K562 (cell line): ENCODE measurements at regions not wholly inside any gene's neighbourhood (a gene's known extent, or its start where the extent isn't known, plus 50 kb on each side); places are given as distances from the start of the nearest gene placed in this dataset.

Experiments
- ATAC-seq: fragments of 200-7000 bp; cut with Tn5 transposase; 3 replicates; pipeline ENCODE4 v1.9.1; 2020; ENCODE audit warnings: moderate library complexity
- BruUV-seq: library from RNA; stranded (reverse); fragments of 400-500 nt; replicated peaks from 2 replicates; lab custom pipeline; 2021; lab: Mats Ljungman, UMichigan
- CTCF ChIA-PET: fragments of 300-600 bp; formaldehyde crosslinking; extraction: SDS; loops from one replicate; lab custom pipeline; 2021; ENCODE audit warnings: low intra/inter-chr PET ratio; lab: Yijun Ruan, JAX
- POLR2A ChIA-PET: fragments of 300-600, 350-650 bp; sonication (Branson Sonifier 250); formaldehyde crosslinking; extraction: SDS; loops from one replicate; lab custom pipeline; 2021; ENCODE audit warnings: antibody characterized with exemption, inconsistent platforms; lab: Yijun Ruan, JAX
- DNase-seq, 4 experiments: peaks; one replicate each; pipeline versions ENCODE4 v3.0.0 to v3.0.0-alpha.2; 2011 to 2018; ENCODE audit warnings: low spot score in 3 of 4, mixed read lengths in 3 of 4; ENCODE audit errors: extremely low read depth in 1 of 4
- FAIRE-seq: peaks from 2 replicates; lab custom pipeline; 2011; peaks lifted over from hg19 to GRCh38; lab: Jason Lieb, UNC
- H2AFZ ChIP-seq: 2 replicates; pipeline ENCODE4 v1.6.0; 2011; ENCODE audit warnings: low read depth, low read length, control low read depth, inconsistent platforms
- H3K27ac ChIP-seq: fragments of 200-600 bp; 3 replicates; pipeline ENCODE4 v1.8.0; 2011; ENCODE audit warnings: low read depth, mild to moderate bottlenecking, control low read depth, inconsistent platforms, low read length, moderate library complexity, mixed read lengths; ENCODE audit errors: extremely low read depth
- H3K27me3 ChIP-seq, 2 experiments: fragments of 300-600 bp in 1 of 2; 2 replicates in 1 of 2; 3 replicates in 1 of 2; pipeline versions ENCODE4 v1.6.0 to v1.8.0; 2011; ENCODE audit warnings: inconsistent platforms in 2 of 2, low read length in 2 of 2, mild to moderate bottlenecking in 1 of 2, mixed read lengths in 1 of 2, moderate library complexity in 1 of 2; ENCODE audit not compliant: control insufficient read depth in 2 of 2, insufficient read depth in 2 of 2
- H3K36me3 ChIP-seq: fragments of 300-600 bp; 3 replicates; pipeline ENCODE4 v1.8.0; 2011; ENCODE audit warnings: mild to moderate bottlenecking, low read length, inconsistent platforms; ENCODE audit not compliant: control insufficient read depth, insufficient read depth
- H3K4me1 ChIP-seq, 2 experiments: fragments of 200-600 bp in 1 of 2; replicated peaks in 1 of 2; 2 replicates in 1 of 2; 3 replicates in 1 of 2; pipeline versions ENCODE4 v1.5.1 to v1.8.0; 2011; ENCODE audit warnings: inconsistent platforms in 2 of 2, low read length in 2 of 2, mild to moderate bottlenecking in 1 of 2, mixed read lengths in 1 of 2, moderate library complexity in 1 of 2; ENCODE audit not compliant: control insufficient read depth in 2 of 2, insufficient read depth in 2 of 2
- H3K4me2 ChIP-seq: 2 replicates; pipeline ENCODE4 v1.6.1; 2011; ENCODE audit warnings: low read length, control low read depth, inconsistent platforms, mixed read lengths; ENCODE audit not compliant: insufficient read depth
- H3K4me3 ChIP-seq: fragments of 200-600 bp; sonication (generic), shearing (Covaris generic); 2 replicates; pipeline ENCODE4 v1.5.1; 2016; ENCODE audit warnings: control low read depth, inconsistent platforms
- H3K79me2 ChIP-seq: fragments of 200-600 bp; 3 replicates; pipeline ENCODE4 v1.8.0; 2011; ENCODE audit warnings: low read length, inconsistent platforms; ENCODE audit not compliant: control insufficient read depth, insufficient read depth
- H3K9ac ChIP-seq, 2 experiments: 2 replicates each; pipeline versions ENCODE4 v1.6.0 to v1.6.1; 2011; ENCODE audit warnings: low read depth in 2 of 2, low read length in 2 of 2, control low read depth in 1 of 2, inconsistent platforms in 1 of 2, mild to moderate bottlenecking in 1 of 2, mixed read lengths in 1 of 2; ENCODE audit not compliant: insufficient read depth in 1 of 2
- H3K9me1 ChIP-seq: one replicate; pipeline ENCODE4 v1.6.0; 2011; ENCODE audit warnings: inconsistent platforms, mild to moderate bottlenecking, low read length, moderate library complexity; ENCODE audit not compliant: control insufficient read depth, insufficient read depth
- H3K9me3 ChIP-seq: replicated peaks from 2 replicates; pipeline ENCODE4 v1.5.1; 2011; ENCODE audit warnings: low read depth, low read length, inconsistent platforms; ENCODE audit not compliant: control insufficient read depth, insufficient read depth
- H4K20me1 ChIP-seq: replicated peaks from 2 replicates; pipeline ENCODE4 v1.6.1; 2011; ENCODE audit warnings: low read length, inconsistent platforms, mixed read lengths; ENCODE audit not compliant: control insufficient read depth, insufficient read depth
- E2F3 ChIP-seq: fragments of 250-450 bp; sonication (Bioruptor Pico); IDR thresholded peaks from 2 replicates; pipeline ENCODE4 v1.4.0; 2020; ENCODE audit warnings: mild to moderate bottlenecking
- E2F4 ChIP-seq: sonication (generic); formaldehyde crosslinking; IDR thresholded peaks from 2 replicates; pipeline ENCODE4 v1.8.0; 2022; ENCODE audit warnings: mild to moderate bottlenecking, low read depth, missing genetic modification reagents
- FOXK1 ChIP-seq: sonication (generic); formaldehyde crosslinking; IDR thresholded peaks from 2 replicates; pipeline ENCODE4 v1.8.0; 2022; ENCODE audit warnings: missing genetic modification reagents, mild to moderate bottlenecking, borderline replicate concordance
- MED1 ChIP-seq: sonication (generic); formaldehyde crosslinking; IDR thresholded peaks from 2 replicates; pipeline ENCODE4 v1.8.1; 2023; ENCODE audit warnings: missing genetic modification reagents, borderline replicate concordance
- NFE2L1 ChIP-seq: fragments of 450-650 bp; IDR thresholded peaks from 2 replicates; pipeline ENCODE4 v1.6.1; 2016; ENCODE audit warnings: missing genetic modification characterization, low read depth, mild to moderate bottlenecking, missing compliant biosample characterization, moderate library complexity, borderline replicate concordance
- PHF20 ChIP-seq: fragments of 450-650 bp; IDR thresholded peaks from 2 replicates; pipeline ENCODE4 v1.6.1; 2018; ENCODE audit not compliant: partially characterized antibody
- SFPQ ChIP-seq: fragments of 200-400 bp; formaldehyde crosslinking; IDR thresholded peaks from 2 replicates; pipeline ENCODE4 v1.6.1; 2017; ENCODE audit warnings: mild to moderate bottlenecking, low read depth, low read length, moderate library complexity
- SOX6 ChIP-seq: fragments of 450-650 bp; IDR thresholded peaks from 2 replicates; pipeline ENCODE4 v1.6.1; 2014; ENCODE audit warnings: mild to moderate bottlenecking
- ZBTB26 ChIP-seq: fragments of 450-650 bp; formaldehyde crosslinking; IDR thresholded peaks from 2 replicates; pipeline ENCODE4 v1.4.0; 2022; ENCODE audit warnings: missing genetic modification characterization
- ZBTB43 ChIP-seq: sonication (generic); formaldehyde crosslinking; IDR thresholded peaks from 2 replicates; pipeline ENCODE4 v1.8.0; 2023; ENCODE audit warnings: mild to moderate bottlenecking, missing genetic modification reagents
- ZNF280A ChIP-seq: fragments of 450-650 bp; IDR thresholded peaks from 2 replicates; pipeline ENCODE4 v1.6.1; 2018; ENCODE audit warnings: mild to moderate bottlenecking, low read depth; ENCODE audit not compliant: partially characterized antibody
- WGBS: fragments of 100-300 bp; shearing (Covaris generic); methylation state at CpG from one replicate; pipeline ENCODE4 v1.1.6; 2016; ENCODE audit warnings: low coverage, mixed read lengths; ENCODE audit not compliant: insufficient coverage; ENCODE audit errors: missing lambda C conversion rate; 5-methylcytosine and 5-hydroxymethylcytosine counted together
- in situ Hi-C: fragments of 300-500 bp; cut with MboI; formaldehyde crosslinking; loops from 4 replicates; pipeline ENCODE4 v1.15.0; 2018; ENCODE audit warnings: inconsistent platforms, mixed read lengths
- intact Hi-C: fragments of 100-400 bp; cut with micrococcal nuclease; formaldehyde crosslinking; loops from 2 replicates; pipeline ENCODE4 v1.14.2; 2022

GRCh38 chr19:32287086-32287485 lies 58.3 kb upstream of the ZNF507 start:
- no peaks in the 10 kb centered on the region for H3K4me1 ChIP-seq
- ChIA-PET CTCF (interaction anchor here (0.6 to 2.8 kb wide), 3 partner anchors 37 to 282 kb away, joined by 3 to 24 read pairs (median 3); no protein-coding TSS in a partner anchor), POLR2A (interaction anchor here (0.9 kb wide), 1 partner anchor 87 kb away, joined by 3 read pairs; no protein-coding TSS in a partner anchor)
- H3K4me3 ChIP-seq, result no peak overlapping the region
- no peak overlapping the region for H2AFZ ChIP-seq
- H3K36me3 ChIP-seq, result no peaks in the 10 kb centered on the region
- H3K4me2 ChIP-seq, result no peak overlapping the region
- DNase-seq, result no peak
- H3K27ac ChIP-seq, result no peak overlapping the region
- WGBS, result 7% methylated on average over 4 of the region's 4 CpGs
- TF ChIP-seq E2F3 (no peak), E2F4 (CRISPR knock-in tag) (no peak), ZBTB43 (no peak), SOX6 (no peak), ZNF280A (no peak), ZBTB26 (CRISPR knock-in tag) (no peak), PHF20 (no peak), NFE2L1 (tag) (no peak), FOXK1 (CRISPR knock-in tag) (no peak), SFPQ (no peak), MED1 (CRISPR knock-in tag) (no peak)
- FAIRE-seq, result no peak
- H3K79me2 ChIP-seq, result no peaks in the 10 kb centered on the region
- in situ Hi-C loops (loop anchor here (5.0 kb wide), 1 partner anchor 280 kb away; no protein-coding TSS in a partner anchor), intact Hi-C loops (loop anchor here (1.0 to 5.0 kb wide), 3 partner anchors 35 to 283 kb away; no protein-coding TSS in a partner anchor)
- no peaks in the 10 kb centered on the region for H4K20me1 ChIP-seq
- H3K27me3 ChIP-seq, result peaks cover 4 to 33% of the 10 kb centered on the region in 2 experiments; a peak in 3 of 5 replicates
- no peak overlapping the region for H3K9ac ChIP-seq
- no peaks in the 10 kb centered on the region for H3K9me1 ChIP-seq
- no peak for ATAC-seq
- no peaks in the 10 kb centered on the region for H3K9me3 ChIP-seq
- BruUV-seq, result no TSS peak
